Thyroid gland (tissue), 4 donors: ENCODE measurements at regions not wholly inside any gene's neighbourhood (a gene's known extent, or its start where the extent isn't known, plus 50 kb on each side); places are given as distances from the start of the nearest gene placed in this dataset.

ENCODE experiments used
- POLR2A ChIP-seq, 2 donors: fragments of 450-650 bp; IDR thresholded peaks; one replicate each; pipeline ENCODE4 v1.6.1; 2017; ENCODE audit warnings: antibody characterized with exemption in 2 of 2, mild to moderate bottlenecking in 2 of 2, moderate library complexity in 1 of 2
- TF ChIP-seq, protein P1 (sequence below), 6 experiments: fragments of 200-600 bp in 3 of 6; fragments of 450-650 bp in 3 of 6; sonication (generic) in 3 of 6; IDR thresholded peaks; one replicate each; pipeline ENCODE4 v1.5.1; 2016 to 2019; ENCODE audit warnings: antibody characterized with exemption in 6 of 6, mild to moderate bottlenecking in 2 of 6, inconsistent platforms in 1 of 6, moderate library complexity in 1 of 6

- TF ChIP-seq, protein P1, sequence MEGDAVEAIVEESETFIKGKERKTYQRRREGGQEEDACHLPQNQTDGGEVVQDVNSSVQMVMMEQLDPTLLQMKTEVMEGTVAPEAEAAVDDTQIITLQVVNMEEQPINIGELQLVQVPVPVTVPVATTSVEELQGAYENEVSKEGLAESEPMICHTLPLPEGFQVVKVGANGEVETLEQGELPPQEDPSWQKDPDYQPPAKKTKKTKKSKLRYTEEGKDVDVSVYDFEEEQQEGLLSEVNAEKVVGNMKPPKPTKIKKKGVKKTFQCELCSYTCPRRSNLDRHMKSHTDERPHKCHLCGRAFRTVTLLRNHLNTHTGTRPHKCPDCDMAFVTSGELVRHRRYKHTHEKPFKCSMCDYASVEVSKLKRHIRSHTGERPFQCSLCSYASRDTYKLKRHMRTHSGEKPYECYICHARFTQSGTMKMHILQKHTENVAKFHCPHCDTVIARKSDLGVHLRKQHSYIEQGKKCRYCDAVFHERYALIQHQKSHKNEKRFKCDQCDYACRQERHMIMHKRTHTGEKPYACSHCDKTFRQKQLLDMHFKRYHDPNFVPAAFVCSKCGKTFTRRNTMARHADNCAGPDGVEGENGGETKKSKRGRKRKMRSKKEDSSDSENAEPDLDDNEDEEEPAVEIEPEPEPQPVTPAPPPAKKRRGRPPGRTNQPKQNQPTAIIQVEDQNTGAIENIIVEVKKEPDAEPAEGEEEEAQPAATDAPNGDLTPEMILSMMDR (IDR thresholded peaks at IDR 0.05) = no peak
- no peak for TF ChIP-seq POLR2A (IDR thresholded peaks at IDR 0.05)
Observed at GRCh38 chr4:27577951-27578350, 717.3 kb downstream of the STIM2 start.
